Neural progenitor cell (in vitro differentiated cells): ENCODE measurements at regions not wholly inside any gene's neighbourhood (a gene's known extent, or its start where the extent isn't known, plus 50 kb on each side); places are given as distances from the start of the nearest gene placed in this dataset.

Experiments used
- EZH2 ChIP-seq: fragments of 200-600 bp; sonication (generic); IDR thresholded peaks from 2 replicates; pipeline ENCODE4 v1.6.1; 2017; ENCODE audit warnings: antibody characterized with exemption, mild to moderate bottlenecking, moderate library complexity
- TF ChIP-seq, protein P1 (sequence below): fragments of 200-600 bp; sonication (generic); IDR thresholded peaks from 2 replicates; pipeline ENCODE4 v1.5.1; 2017; ENCODE audit warnings: antibody characterized with exemption, mild to moderate bottlenecking

DNA sequence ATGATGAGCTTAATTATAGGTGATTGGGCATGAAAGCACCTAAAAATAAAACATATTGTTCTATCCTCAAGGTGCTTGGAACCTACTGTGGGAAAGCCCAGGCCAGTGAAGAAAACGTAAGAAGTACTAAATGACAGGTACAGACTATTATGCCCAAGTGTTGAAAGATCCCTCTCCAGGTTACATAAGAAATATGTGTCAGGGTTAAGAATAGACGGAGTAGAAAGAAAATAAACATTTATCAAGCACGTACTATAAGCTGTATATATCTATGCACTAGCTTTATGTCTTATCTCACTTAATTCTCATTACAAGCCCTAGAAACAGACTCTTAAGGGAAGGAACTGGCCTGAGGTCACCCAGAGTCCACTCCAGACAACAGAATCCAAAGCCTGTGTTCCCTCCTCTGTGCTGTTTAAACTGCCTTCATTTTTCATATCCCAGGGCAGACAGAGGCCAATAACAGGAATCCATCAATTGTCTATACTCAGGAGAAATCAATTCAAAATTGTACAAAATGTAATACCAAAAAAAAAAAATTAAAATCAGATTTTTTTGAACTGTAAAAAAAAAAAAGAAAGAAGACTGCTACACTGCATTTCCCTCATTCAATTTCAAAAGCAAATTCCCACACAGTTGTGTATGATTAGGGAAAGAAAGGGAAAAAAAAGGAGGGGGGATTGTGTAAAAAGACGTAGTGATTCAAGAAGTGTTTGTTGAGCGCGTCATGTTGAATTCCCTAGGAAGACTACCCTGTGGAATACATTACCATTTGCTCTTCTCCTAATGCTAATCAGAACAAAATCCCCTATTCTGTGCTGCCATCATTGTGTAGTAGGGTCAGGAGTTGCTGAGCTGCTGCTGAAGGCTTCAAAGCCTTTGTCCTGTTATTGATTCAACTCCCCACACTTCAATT is 156.3 kb downstream of the IRS1 start:
- TF ChIP-seq, protein P1, sequence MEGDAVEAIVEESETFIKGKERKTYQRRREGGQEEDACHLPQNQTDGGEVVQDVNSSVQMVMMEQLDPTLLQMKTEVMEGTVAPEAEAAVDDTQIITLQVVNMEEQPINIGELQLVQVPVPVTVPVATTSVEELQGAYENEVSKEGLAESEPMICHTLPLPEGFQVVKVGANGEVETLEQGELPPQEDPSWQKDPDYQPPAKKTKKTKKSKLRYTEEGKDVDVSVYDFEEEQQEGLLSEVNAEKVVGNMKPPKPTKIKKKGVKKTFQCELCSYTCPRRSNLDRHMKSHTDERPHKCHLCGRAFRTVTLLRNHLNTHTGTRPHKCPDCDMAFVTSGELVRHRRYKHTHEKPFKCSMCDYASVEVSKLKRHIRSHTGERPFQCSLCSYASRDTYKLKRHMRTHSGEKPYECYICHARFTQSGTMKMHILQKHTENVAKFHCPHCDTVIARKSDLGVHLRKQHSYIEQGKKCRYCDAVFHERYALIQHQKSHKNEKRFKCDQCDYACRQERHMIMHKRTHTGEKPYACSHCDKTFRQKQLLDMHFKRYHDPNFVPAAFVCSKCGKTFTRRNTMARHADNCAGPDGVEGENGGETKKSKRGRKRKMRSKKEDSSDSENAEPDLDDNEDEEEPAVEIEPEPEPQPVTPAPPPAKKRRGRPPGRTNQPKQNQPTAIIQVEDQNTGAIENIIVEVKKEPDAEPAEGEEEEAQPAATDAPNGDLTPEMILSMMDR: no peak
- TF ChIP-seq EZH2: no peak
